ENCODE measurements at regions not wholly inside any gene's neighbourhood (a gene's known extent, or its start where the extent isn't known, plus 50 kb on each side); places are given as distances from the start of the nearest gene placed in this dataset.

DNA sequence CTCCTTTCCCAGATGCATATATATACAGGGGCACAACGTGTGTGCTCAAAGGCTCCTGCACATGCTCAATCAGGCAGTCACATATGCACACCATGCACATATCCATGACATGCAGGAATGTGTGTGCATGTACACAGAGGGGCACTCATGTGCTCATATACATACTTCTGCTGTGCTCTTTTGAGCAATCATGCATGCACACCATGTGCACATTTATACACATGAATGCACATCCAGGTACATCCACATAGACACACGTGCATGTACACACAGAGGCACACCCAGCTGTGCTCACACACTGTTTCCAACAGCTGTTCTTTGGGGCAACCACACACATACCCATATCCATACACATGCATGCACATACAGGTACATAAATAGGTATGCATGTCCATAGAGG, 165.3 kb downstream of the SALL1 start:
- no peak for DNase-seq (ENCODE audit: low spot score)
- TF ChIP-seq, protein P1, sequence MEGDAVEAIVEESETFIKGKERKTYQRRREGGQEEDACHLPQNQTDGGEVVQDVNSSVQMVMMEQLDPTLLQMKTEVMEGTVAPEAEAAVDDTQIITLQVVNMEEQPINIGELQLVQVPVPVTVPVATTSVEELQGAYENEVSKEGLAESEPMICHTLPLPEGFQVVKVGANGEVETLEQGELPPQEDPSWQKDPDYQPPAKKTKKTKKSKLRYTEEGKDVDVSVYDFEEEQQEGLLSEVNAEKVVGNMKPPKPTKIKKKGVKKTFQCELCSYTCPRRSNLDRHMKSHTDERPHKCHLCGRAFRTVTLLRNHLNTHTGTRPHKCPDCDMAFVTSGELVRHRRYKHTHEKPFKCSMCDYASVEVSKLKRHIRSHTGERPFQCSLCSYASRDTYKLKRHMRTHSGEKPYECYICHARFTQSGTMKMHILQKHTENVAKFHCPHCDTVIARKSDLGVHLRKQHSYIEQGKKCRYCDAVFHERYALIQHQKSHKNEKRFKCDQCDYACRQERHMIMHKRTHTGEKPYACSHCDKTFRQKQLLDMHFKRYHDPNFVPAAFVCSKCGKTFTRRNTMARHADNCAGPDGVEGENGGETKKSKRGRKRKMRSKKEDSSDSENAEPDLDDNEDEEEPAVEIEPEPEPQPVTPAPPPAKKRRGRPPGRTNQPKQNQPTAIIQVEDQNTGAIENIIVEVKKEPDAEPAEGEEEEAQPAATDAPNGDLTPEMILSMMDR (IDR thresholded peaks at IDR 0.05; ENCODE audit: poor library complexity): no peak
- no peak for TF ChIP-seq EZH2 (IDR thresholded peaks at IDR 0.05; ENCODE audit: borderline replicate concordance)
- TF ChIP-seq EZH2phosphoT487 (IDR thresholded peaks at IDR 0.05; ENCODE audit: low read depth, severe bottlenecking, unreplicated experiment): no peak
- no peak overlapping the region for H3K4me2 ChIP-seq
- H3K9me2 ChIP-seq (replicated peaks; ENCODE audit: insufficient read depth): no peaks in the 10 kb centered on the region
- no peaks in the 10 kb centered on the region for H3K9me3 ChIP-seq (ENCODE audit: low read depth)
- no peak overlapping the region for H2AFZ ChIP-seq
- no peak overlapping the region for H3K27ac ChIP-seq
- no peaks in the 10 kb centered on the region for H3K36me3 ChIP-seq (replicated peaks; ENCODE audit: insufficient read depth, low read depth)
- 72% methylated on average over 2 of the region's 2 CpGs for WGBS (ENCODE audit: low lambda C conversion rate, missing lambda C conversion rate)
- no peaks in the 10 kb centered on the region for H3K79me2 ChIP-seq
- H3K4me1 ChIP-seq (ENCODE audit: insufficient read depth): no peaks in the 10 kb centered on the region
- H3K4me3 ChIP-seq: no peak overlapping the region
- H4K20me1 ChIP-seq (ENCODE audit: insufficient read depth, poor library complexity, severe bottlenecking): no peaks in the 10 kb centered on the region
- H3K27me3 ChIP-seq: no peaks in the 10 kb centered on the region

DNA sequence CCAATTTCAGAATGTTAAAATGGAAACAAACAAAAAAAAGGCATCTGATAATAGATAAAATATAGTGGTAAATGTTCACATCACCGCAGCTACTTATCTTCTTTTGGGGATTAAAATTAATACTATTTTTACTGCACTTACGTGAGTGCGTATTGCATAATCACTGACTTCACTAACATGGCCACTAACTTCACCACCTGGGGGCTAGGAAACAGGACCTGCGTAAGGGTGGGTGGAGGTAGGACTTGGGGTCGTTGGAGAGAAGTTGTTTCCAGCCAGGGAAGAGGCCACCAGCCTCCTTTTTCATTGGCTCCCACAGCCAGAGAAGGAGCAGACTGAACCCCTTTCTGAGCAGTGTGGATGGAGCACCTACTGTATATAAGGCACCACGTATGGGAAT, 166.4 kb downstream of the SALL1 start:
- H4K20me1 ChIP-seq (ENCODE audit: insufficient read depth, poor library complexity, severe bottlenecking): no peaks in the 10 kb centered on the region
- H3K27ac ChIP-seq: no peak overlapping the region
- no peaks in the 10 kb centered on the region for H3K9me2 ChIP-seq (replicated peaks; ENCODE audit: insufficient read depth)
- no peak for TF ChIP-seq EZH2 (IDR thresholded peaks at IDR 0.05; ENCODE audit: borderline replicate concordance)
- no peak for TF ChIP-seq EZH2phosphoT487 (IDR thresholded peaks at IDR 0.05; ENCODE audit: low read depth, severe bottlenecking, unreplicated experiment)
- TF ChIP-seq, protein P1 (IDR thresholded peaks at IDR 0.05; ENCODE audit: poor library complexity): no peak
- no peak overlapping the region for H3K4me2 ChIP-seq
- no peaks in the 10 kb centered on the region for H3K27me3 ChIP-seq
- no peaks in the 10 kb centered on the region for H3K4me1 ChIP-seq (ENCODE audit: insufficient read depth)
- no peaks in the 10 kb centered on the region for H3K36me3 ChIP-seq (replicated peaks; ENCODE audit: insufficient read depth, low read depth)
- H3K4me3 ChIP-seq: no peak overlapping the region
- H3K9me3 ChIP-seq (ENCODE audit: low read depth): no peaks in the 10 kb centered on the region
- WGBS (ENCODE audit: low lambda C conversion rate, missing lambda C conversion rate): 57% methylated on average over 6 of the region's 6 CpGs
- no peak for DNase-seq (ENCODE audit: low spot score)
- H3K79me2 ChIP-seq: no peaks in the 10 kb centered on the region
- H2AFZ ChIP-seq: no peak overlapping the region

DNA sequence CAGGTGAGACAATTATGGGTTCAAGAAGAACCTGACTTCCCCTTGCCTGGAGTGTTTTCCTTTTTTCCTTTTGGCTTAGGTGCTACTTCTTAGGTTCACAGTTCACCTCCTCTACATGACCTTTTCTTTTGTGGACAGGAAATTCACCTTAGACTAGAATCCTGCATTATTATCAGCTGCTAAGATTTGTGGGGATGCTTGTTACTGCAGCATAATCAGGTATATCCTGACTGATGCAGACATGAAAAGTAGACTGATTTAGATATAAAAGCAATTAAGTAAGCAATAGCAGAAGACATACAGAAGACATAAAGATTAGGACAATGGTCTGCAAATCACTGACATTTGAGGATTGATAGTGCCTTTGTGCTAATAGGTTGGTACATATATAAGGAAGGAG, 168.3 kb downstream of the SALL1 start:
- Histone ChIP-seq H3K9me3 (ENCODE audit: low read depth) (no peaks in the 10 kb centered on the region), H3K79me2 (no peaks in the 10 kb centered on the region), H3K4me2 (no peak overlapping the region), H3K4me1 (ENCODE audit: insufficient read depth) (no peaks in the 10 kb centered on the region), H3K27me3 (no peaks in the 10 kb centered on the region), H4K20me1 (ENCODE audit: insufficient read depth, poor library complexity, severe bottlenecking) (no peaks in the 10 kb centered on the region), H3K36me3 (replicated peaks; ENCODE audit: insufficient read depth, low read depth) (no peaks in the 10 kb centered on the region), H3K9me2 (replicated peaks; ENCODE audit: insufficient read depth) (no peaks in the 10 kb centered on the region), H3K27ac (no peak overlapping the region), H2AFZ (no peak overlapping the region), H3K4me3 (no peak overlapping the region)
- TF ChIP-seq EZH2 (IDR thresholded peaks at IDR 0.05; ENCODE audit: borderline replicate concordance): no peak
- TF ChIP-seq EZH2phosphoT487 (IDR thresholded peaks at IDR 0.05; ENCODE audit: low read depth, severe bottlenecking, unreplicated experiment): no peak
- TF ChIP-seq, protein P1 (IDR thresholded peaks at IDR 0.05; ENCODE audit: poor library complexity): no peak
- DNase-seq (ENCODE audit: low spot score): no peak

DNA sequence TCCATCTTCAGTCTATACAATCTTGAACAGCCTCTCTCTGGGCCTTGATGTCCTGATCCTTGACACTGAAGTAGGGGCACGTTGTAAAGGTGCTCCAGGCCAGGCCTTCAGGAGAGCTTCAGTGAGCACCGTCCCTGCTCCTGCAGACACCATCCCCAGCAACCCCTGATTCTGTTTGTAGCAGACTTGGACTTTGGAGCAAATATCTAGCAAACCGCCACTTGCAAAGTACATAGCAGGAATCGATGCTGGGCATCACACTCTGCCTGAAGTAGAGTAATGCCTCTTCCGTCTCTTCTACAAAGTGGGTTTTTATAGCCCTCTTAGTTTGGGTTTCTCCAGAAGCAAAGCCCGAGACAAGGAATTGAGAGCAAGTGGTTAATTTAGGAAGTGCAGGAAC, 169.1 kb downstream of the SALL1 start:
- Histone ChIP-seq H3K9me3 (ENCODE audit: low read depth) (no peaks in the 10 kb centered on the region), H3K4me1 (ENCODE audit: insufficient read depth) (no peaks in the 10 kb centered on the region), H3K4me3 (no peak overlapping the region), H3K27me3 (no peaks in the 10 kb centered on the region), H3K27ac (no peak overlapping the region), H3K9me2 (replicated peaks; ENCODE audit: insufficient read depth) (no peaks in the 10 kb centered on the region), H3K4me2 (no peak overlapping the region), H3K79me2 (no peaks in the 10 kb centered on the region), H3K36me3 (replicated peaks; ENCODE audit: insufficient read depth, low read depth) (no peaks in the 10 kb centered on the region), H4K20me1 (ENCODE audit: insufficient read depth, poor library complexity, severe bottlenecking) (no peaks in the 10 kb centered on the region), H2AFZ (no peak overlapping the region)
- WGBS (ENCODE audit: low lambda C conversion rate, missing lambda C conversion rate): 76% methylated on average over 6 of the region's 6 CpGs
- no peak for TF ChIP-seq EZH2phosphoT487 (IDR thresholded peaks at IDR 0.05; ENCODE audit: low read depth, severe bottlenecking, unreplicated experiment)
- no peak for TF ChIP-seq EZH2 (IDR thresholded peaks at IDR 0.05; ENCODE audit: borderline replicate concordance)
- no peak for DNase-seq (ENCODE audit: low spot score)
